CD8-positive, alpha-beta memory T cell (primary cell): ENCODE measurements at regions not wholly inside any gene's neighbourhood (a gene's known extent, or its start where the extent isn't known, plus 50 kb on each side); places are given as distances from the start of the nearest gene placed in this dataset.

Source experiments
- CTCF ChIA-PET: fragments of 350-600 bp; sonication (Branson Sonifier 250); formaldehyde crosslinking; loops from one replicate; lab custom pipeline; 2021; ENCODE audit warnings: antibody characterized with exemption; lab: Charles Lee
- POLR2A ChIA-PET: fragments of 350-600 bp; sonication (Branson Sonifier 250); formaldehyde crosslinking; loops from one replicate; lab custom pipeline; 2021; ENCODE audit warnings: antibody characterized with exemption; lab: Charles Lee
- DNase-seq, 5 donors: peaks; one replicate each; pipeline versions ENCODE4 v3.0.0 to v3.0.0-alpha.2; 2020 to 2022; ENCODE audit warnings: mixed read lengths in 1 of 5
- H3K27ac ChIP-seq: one replicate; pipeline ENCODE4 v1.7.0; 2013; ENCODE audit warnings: low read depth, mild to moderate bottlenecking, low read length, moderate library complexity
- H3K27me3 ChIP-seq: 2 replicates; pipeline ENCODE4 v1.7.0; 2013; ENCODE audit warnings: low read length, mild to moderate bottlenecking; ENCODE audit not compliant: insufficient read depth, poor library complexity, severe bottlenecking
- H3K36me3 ChIP-seq: 2 replicates; pipeline ENCODE4 v1.7.0; 2013; ENCODE audit warnings: mild to moderate bottlenecking, low read length, moderate library complexity; ENCODE audit not compliant: insufficient read depth
- H3K4me1 ChIP-seq: 2 replicates; pipeline ENCODE4 v1.7.0; 2013; ENCODE audit warnings: mild to moderate bottlenecking, low read length, moderate library complexity; ENCODE audit not compliant: insufficient read depth
- H3K4me3 ChIP-seq: 2 replicates; pipeline ENCODE4 v1.7.0; 2013; ENCODE audit warnings: mild to moderate bottlenecking, low read length
- H3K9me3 ChIP-seq: 2 replicates; pipeline ENCODE4 v1.7.0; 2013; ENCODE audit warnings: mild to moderate bottlenecking, low read length
- H3K27ac Mint-ChIP-seq, 8 donors: one replicate each; pipeline ENCODE4 v1.8.0; 2020 to 2021; ENCODE audit warnings: mixed read lengths in 8 of 8, mild to moderate bottlenecking in 6 of 8, inconsistent platforms in 3 of 8, moderate library complexity in 3 of 8
- H3K27me3 Mint-ChIP-seq, 2 donors: one replicate each; pipeline ENCODE4 v1.8.0; 2020 to 2021; ENCODE audit warnings: mixed read lengths in 2 of 2, mild to moderate bottlenecking in 1 of 2, moderate library complexity in 1 of 2
- H3K36me3 Mint-ChIP-seq, 3 donors: one replicate each; pipeline ENCODE4 v1.8.0; 2020 to 2021; ENCODE audit warnings: mixed read lengths in 3 of 3, inconsistent platforms in 1 of 3, mild to moderate bottlenecking in 1 of 3
- H3K4me1 Mint-ChIP-seq, 3 donors: one replicate each; pipeline ENCODE4 v1.8.0; 2020 to 2021; ENCODE audit warnings: mixed read lengths in 3 of 3, inconsistent platforms in 1 of 3, mild to moderate bottlenecking in 1 of 3
- H3K4me3 Mint-ChIP-seq, 7 donors: one replicate each; pipeline ENCODE4 v1.8.0; 2020 to 2021; ENCODE audit warnings: mixed read lengths in 7 of 7, mild to moderate bottlenecking in 6 of 7, moderate library complexity in 4 of 7, inconsistent platforms in 2 of 7
- H3K9me3 Mint-ChIP-seq, 5 donors: one replicate each; pipeline ENCODE4 v1.8.0; 2020 to 2022; ENCODE audit warnings: mixed read lengths in 5 of 5, mild to moderate bottlenecking in 3 of 5, moderate library complexity in 2 of 5, inconsistent platforms in 1 of 5

DNA sequence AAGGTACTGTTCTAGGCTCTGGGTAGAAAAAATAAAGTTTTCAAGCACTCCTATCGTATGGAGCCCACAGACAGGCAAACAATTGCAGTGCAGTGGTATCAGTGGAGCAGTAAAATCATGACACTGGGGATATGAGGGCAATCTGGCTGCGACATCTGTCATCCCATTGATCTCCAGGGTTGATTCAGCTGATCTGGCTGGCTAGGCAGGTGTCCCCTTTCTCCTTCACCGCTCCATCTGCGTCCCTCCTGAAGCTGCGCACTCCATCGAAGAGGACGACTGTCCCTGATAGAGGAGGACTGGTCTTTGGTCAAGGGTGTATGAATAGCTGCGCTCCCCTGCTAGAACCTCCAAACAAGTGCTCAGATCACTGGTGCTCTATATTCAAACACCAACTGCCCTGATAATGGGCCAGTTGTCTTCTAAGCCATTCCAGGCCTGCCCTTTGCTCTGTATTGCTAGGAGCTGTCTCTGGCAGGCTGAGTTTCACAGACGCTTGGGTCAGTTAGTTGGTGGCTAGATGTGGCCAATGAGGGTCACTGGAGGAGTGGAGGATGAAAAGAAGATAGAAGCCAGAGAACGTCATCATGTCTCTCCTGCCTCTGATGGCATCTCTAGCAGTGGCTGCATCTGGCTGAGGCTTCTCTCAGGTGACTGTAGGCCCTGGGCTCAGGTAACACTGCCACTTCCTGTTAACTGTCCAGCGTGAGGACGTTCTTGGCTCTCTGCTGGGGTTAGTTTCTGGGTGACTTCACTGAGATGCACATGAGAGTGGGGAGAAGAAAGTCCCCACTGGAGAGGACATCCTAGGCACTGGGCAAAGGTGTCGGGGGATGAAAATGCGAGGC is 205.0 kb upstream of the FOXN3 start:
- Mint-ChIP-seq H3K27ac (peak overlapping the region; percentile 91 to 99 (median 96)), H3K4me1 (peaks cover 51 to 60% (median 57%) of the 10 kb centered on the region in 3 donors), H3K4me3 (peak overlapping the region in 6 of 7 donors; percentile 23 to 92 (median 85)), H3K27me3 (no peaks in the 10 kb centered on the region), H3K9me3 (peaks cover 0 to 9% (median 8%) of the 10 kb centered on the region in 5 donors), H3K36me3 (peaks cover 0 to 16% (median 12%) of the 10 kb centered on the region in 3 donors)
- H3K4me1 ChIP-seq: peaks cover 34% of the 10 kb centered on the region
- no peaks in the 10 kb centered on the region for H3K9me3 ChIP-seq
- H3K27ac ChIP-seq: no peak overlapping the region
- peak overlapping the region; percentile 21 for H3K4me3 ChIP-seq
- ChIA-PET CTCF (no interaction called here), POLR2A (interaction anchor here (1.2 kb wide), 1 partner anchor 17 kb away, joined by 3 read pairs; no protein-coding TSS in a partner anchor)
- DNase-seq: no peak
- H3K27me3 ChIP-seq: no peaks in the 10 kb centered on the region
- no peaks in the 10 kb centered on the region for H3K36me3 ChIP-seq

DNA sequence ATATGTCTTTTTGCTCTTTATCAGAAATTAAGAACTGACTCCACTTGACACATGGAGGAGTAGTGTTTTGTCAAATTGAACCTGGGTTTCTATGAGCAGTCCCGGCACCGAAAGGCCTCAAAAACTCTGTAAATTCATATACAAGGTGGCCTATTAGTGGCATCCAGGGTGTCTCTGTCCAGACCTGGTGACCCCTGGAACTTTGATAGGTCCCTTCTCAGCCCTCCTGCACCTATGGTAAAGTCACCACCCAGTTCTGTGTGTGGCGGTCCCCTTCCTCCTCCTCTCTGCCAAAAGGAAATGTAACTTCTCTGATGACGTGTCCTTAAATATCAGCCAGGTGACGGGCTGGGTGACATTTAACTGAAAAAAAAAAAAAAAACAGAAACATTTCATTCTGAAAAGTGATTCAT is 204.0 kb upstream of the FOXN3 start:
- Mint-ChIP-seq H3K4me1 (peaks cover 51 to 60% (median 57%) of the 10 kb centered on the region in 3 donors), H3K27me3 (no peaks in the 10 kb centered on the region), H3K4me3 (peak overlapping the region; percentile 90 to 94 (median 92)), H3K9me3 (peaks cover 0 to 1% (median 0%) of the 10 kb centered on the region in 5 donors), H3K36me3 (peaks cover 0 to 18% (median 3%) of the 10 kb centered on the region in 3 donors), H3K27ac (peak overlapping the region; percentile 91 to 99 (median 96))
- peak; percentile 26 to 74 (median 55) for DNase-seq
- Histone ChIP-seq H3K27me3 (no peaks in the 10 kb centered on the region), H3K4me1 (peaks cover 41% of the 10 kb centered on the region), H3K4me3 (peak overlapping the region; percentile 81), H3K36me3 (no peaks in the 10 kb centered on the region), H3K27ac (peak overlapping the region; percentile 40), H3K9me3 (no peaks in the 10 kb centered on the region)
- CTCF ChIA-PET: interaction anchor here (2.3 kb wide), 1 partner anchor 100 kb away, joined by 10 read pairs; no protein-coding TSS in a partner anchor
- POLR2A ChIA-PET: interaction anchor here (1.9 kb wide), 1 partner anchor 21 kb away, joined by 5 read pairs; no protein-coding TSS in a partner anchor

DNA sequence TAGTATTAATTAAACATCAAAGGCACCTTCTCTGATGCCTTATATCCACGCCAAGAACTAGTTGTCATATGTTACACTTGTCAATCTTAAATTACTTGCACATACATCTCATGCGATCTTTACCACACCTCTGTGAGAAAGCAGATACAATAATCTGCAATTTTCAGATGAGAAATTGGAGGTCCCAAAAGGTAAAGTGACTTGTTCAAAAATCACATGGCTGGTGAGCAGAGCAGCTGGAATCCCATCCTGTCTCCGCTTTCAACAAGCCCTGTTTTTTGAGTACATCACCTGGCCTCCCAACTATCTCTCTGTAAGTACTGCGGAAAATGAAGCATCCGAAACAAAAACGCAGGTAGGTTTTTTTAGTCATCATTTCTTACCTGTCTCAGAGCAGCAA is 203.4 kb upstream of the FOXN3 start:
- DNase-seq: no peak
- peak overlapping the region; percentile 81 for H3K4me3 ChIP-seq
- peaks cover 42% of the 10 kb centered on the region for H3K4me1 ChIP-seq
- H3K36me3 ChIP-seq: no peaks in the 10 kb centered on the region
- H3K27me3 Mint-ChIP-seq: no peaks in the 10 kb centered on the region
- H3K27ac ChIP-seq: peak overlapping the region; percentile 88
- CTCF ChIA-PET: interaction anchor here (2.3 kb wide), 1 partner anchor 101 kb away, joined by 10 read pairs; no protein-coding TSS in a partner anchor
- H3K4me3 Mint-ChIP-seq: peak overlapping the region; percentile 90 to 94 (median 92)
- peak overlapping the region; percentile 91 to 99 (median 96) for H3K27ac Mint-ChIP-seq
- no peaks in the 10 kb centered on the region for H3K9me3 Mint-ChIP-seq
- H3K36me3 Mint-ChIP-seq: peaks cover 0 to 18% (median 0%) of the 10 kb centered on the region in 3 donors
- H3K27me3 ChIP-seq: no peaks in the 10 kb centered on the region
- no peaks in the 10 kb centered on the region for H3K9me3 ChIP-seq
- POLR2A ChIA-PET: interaction anchor here (1.9 to 3.2 kb wide), 2 partner anchors 21 to 101 kb away, joined by 5 to 17 read pairs; no protein-coding TSS in a partner anchor
- peaks cover 53 to 62% (median 59%) of the 10 kb centered on the region in 3 donors for H3K4me1 Mint-ChIP-seq

DNA sequence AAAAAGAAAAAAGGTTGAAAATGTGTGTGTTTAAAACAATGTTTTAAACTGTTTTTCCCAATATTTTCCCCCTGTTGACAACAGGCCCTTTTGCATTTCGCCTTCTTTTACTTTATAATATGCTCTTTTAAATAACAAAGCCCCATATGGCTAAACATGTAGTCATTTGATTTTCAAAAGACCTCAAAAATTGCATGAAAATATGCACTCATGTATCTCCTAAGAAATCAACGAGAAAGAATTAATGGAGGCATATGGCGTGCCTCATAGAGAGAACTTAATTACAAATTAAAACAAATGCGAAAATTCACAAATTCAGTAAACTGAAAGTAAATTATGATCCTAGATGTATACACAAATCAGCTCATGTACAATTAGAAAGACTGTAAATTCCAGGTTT is 202.6 kb upstream of the FOXN3 start:
- POLR2A ChIA-PET: interaction anchor here (0.6 to 3.2 kb wide), 5 partner anchors 10 to 204 kb away, joined by 3 to 17 read pairs (median 5); no protein-coding TSS in a partner anchor
- Histone ChIP-seq H3K27ac (peak overlapping the region; percentile 88), H3K36me3 (no peaks in the 10 kb centered on the region), H3K9me3 (no peaks in the 10 kb centered on the region), H3K4me3 (peak overlapping the region; percentile 81), H3K4me1 (peaks cover 50% of the 10 kb centered on the region), H3K27me3 (no peaks in the 10 kb centered on the region)
- CTCF ChIA-PET: interaction anchor here (1.4 to 2.3 kb wide), 2 partner anchors 102 to 189 kb away, joined by 5 to 10 read pairs; no protein-coding TSS in a partner anchor
- Mint-ChIP-seq H3K9me3 (no peaks in the 10 kb centered on the region), H3K4me3 (peak overlapping the region; percentile 90 to 94 (median 92)), H3K4me1 (peaks cover 60 to 64% (median 64%) of the 10 kb centered on the region in 3 donors), H3K36me3 (peaks cover 0 to 18% (median 0%) of the 10 kb centered on the region in 3 donors), H3K27me3 (no peaks in the 10 kb centered on the region), H3K27ac (peak overlapping the region; percentile 91 to 99 (median 96))
- DNase-seq: no peak

DNA sequence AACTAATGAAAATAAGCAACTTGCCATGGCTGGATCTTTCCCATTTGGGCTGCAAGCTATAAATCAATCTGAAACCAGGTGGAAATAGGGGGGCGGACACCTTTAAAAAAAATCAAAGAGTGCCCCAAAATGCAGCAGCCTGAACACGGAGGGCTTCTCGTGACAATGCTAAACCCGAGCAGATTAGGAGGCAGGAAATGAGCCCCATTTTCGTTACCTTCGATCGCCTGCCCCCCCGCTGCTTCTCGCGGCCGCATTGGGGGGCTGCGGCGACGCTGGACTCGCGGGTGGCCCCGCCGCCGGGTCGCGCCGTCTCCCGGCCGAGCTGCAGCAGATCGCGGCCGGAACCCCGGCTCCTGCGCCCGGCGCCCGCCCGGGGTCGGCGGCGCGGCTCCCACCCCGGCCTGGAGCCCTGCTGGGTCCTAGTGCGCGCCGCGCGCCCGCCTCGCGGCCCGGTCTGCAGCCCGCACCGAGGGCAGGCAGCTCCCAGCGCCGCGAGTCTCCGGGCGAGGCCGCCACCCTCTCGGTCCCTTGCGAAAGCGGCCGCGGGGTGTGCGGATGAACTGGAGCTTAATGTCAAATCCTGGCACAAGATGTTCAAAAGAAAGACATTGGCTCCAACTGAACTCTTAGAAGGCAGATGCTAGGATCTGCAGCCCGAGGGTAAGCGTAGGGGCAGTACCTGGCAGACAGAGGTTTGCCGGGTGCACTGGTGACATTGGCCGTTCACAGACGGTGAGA is 201.9 kb upstream of the FOXN3 start:
- Mint-ChIP-seq H3K27ac (peak overlapping the region; percentile 93 to 99 (median 96)), H3K4me1 (peaks cover 66 to 70% (median 69%) of the 10 kb centered on the region in 3 donors), H3K4me3 (peak overlapping the region; percentile 94 to 98 (median 96)), H3K9me3 (no peaks in the 10 kb centered on the region), H3K27me3 (no peaks in the 10 kb centered on the region), H3K36me3 (peaks cover 0 to 18% (median 0%) of the 10 kb centered on the region in 3 donors)
- Histone ChIP-seq H3K9me3 (no peaks in the 10 kb centered on the region), H3K4me1 (peaks cover 56% of the 10 kb centered on the region), H3K27ac (peak overlapping the region; percentile 88), H3K27me3 (no peaks in the 10 kb centered on the region), H3K36me3 (no peaks in the 10 kb centered on the region), H3K4me3 (peak overlapping the region; percentile 82)
- ChIA-PET POLR2A (interaction anchor here (0.7 to 3.2 kb wide), 6 partner anchors 20 to 203 kb away, joined by 3 to 17 read pairs (median 4); no protein-coding TSS in a partner anchor), CTCF (interaction anchor here (1.4 to 2.3 kb wide), 4 partner anchors 48 to 189 kb away, joined by 3 to 10 read pairs (median 4); no protein-coding TSS in a partner anchor)
- DNase-seq: peak; percentile 47 to 84 (median 76)

DNA sequence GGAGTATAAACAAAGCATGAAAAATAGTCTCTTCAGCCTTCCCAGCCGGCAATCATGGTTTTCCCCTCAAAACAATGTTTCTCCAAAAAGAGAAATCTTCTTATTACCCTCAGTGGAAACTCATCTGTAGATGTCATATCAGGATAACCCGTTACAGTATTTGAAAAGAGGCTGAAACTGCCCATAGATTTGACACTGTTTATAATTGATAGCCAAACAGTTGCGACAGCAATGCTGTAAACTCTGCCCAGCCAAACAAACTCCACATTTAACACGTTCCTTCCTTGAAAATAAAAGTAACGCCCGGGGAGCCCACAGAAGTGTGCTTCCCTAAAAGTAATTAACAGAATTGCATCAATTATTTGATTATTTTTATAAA is 201.3 kb upstream of the FOXN3 start:
- Mint-ChIP-seq H3K4me1 (peaks cover 73 to 77% (median 76%) of the 10 kb centered on the region in 3 donors), H3K4me3 (peak overlapping the region; percentile 94 to 98 (median 96)), H3K27me3 (no peaks in the 10 kb centered on the region), H3K36me3 (peaks cover 0 to 18% (median 0%) of the 10 kb centered on the region in 3 donors), H3K27ac (peak overlapping the region; percentile 82 to 99 (median 94)), H3K9me3 (no peaks in the 10 kb centered on the region)
- peak in 1 of 5 donors; percentile 15 for DNase-seq
- Histone ChIP-seq H3K27ac (peak overlapping the region; percentile 88), H3K9me3 (no peaks in the 10 kb centered on the region), H3K4me3 (peak overlapping the region; percentile 82), H3K27me3 (no peaks in the 10 kb centered on the region), H3K36me3 (no peaks in the 10 kb centered on the region), H3K4me1 (peaks cover 63% of the 10 kb centered on the region)
- ChIA-PET POLR2A (interaction anchor here (0.7 to 3.2 kb wide), 5 partner anchors 15 to 202 kb away, joined by 3 to 17 read pairs (median 3); no protein-coding TSS in a partner anchor), CTCF (interaction anchor here (0.9 to 2.0 kb wide), 5 partner anchors 48 to 204 kb away, joined by 3 to 5 read pairs (median 3); no protein-coding TSS in a partner anchor)
